ENCODE measurements at regions not wholly inside any gene's neighbourhood (a gene's known extent, or its start where the extent isn't known, plus 50 kb on each side); places are given as distances from the start of the nearest gene placed in this dataset.

DNA sequence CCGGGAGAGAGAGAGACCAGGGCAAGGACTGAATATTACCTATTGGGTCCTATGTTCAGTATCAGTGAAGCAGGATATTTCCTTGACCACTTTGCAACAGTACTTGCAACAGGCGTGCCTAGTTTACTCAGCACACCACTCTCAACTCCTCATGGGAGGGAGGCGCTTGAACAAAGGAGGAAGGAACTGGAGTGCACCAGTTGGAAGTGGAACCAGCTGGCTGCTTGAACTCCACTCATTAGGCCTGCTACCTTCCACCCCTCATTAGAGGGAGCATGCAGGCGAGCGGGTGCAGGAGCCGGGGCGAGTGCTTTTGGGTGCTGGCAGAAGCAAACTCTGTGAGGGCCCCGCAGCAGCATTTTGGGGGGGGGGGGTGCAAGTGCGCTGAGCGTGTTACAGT is 1369.6 kb upstream of the RAG2 start:
- no peak for DNase-seq
- Mint-ChIP-seq H3K27ac (no peak overlapping the region), H3K4me1 (no peaks in the 10 kb centered on the region), H3K9me3 (no peaks in the 10 kb centered on the region), H3K27me3 (ENCODE audit: low read depth, poor library complexity) (no peaks in the 10 kb centered on the region), H3K4me3 (no peak overlapping the region), H3K36me3 (ENCODE audit: low read depth) (no peaks in the 10 kb centered on the region)
- no peak for TF ChIP-seq CTCF (IDR thresholded peaks at IDR 0.05)

- Mint-ChIP-seq H3K27me3 (ENCODE audit: low read depth, poor library complexity) (no peaks in the 10 kb centered on the region), H3K4me1 (no peaks in the 10 kb centered on the region), H3K4me3 (no peak overlapping the region), H3K27ac (no peak overlapping the region), H3K9me3 (peaks cover 10% of the 10 kb centered on the region), H3K36me3 (ENCODE audit: low read depth) (no peaks in the 10 kb centered on the region)
- TF ChIP-seq CTCF (IDR thresholded peaks at IDR 0.05) = no peak
- DNase-seq = no peak
Measured at GRCh38 chr11:37963440-37963839, 1365.4 kb upstream of the RAG2 start.

GRCh38 chr11:37957717-37958116 is 1359.7 kb upstream of the RAG2 start:
- TF ChIP-seq CTCF (IDR thresholded peaks at IDR 0.05) = no peak
- H3K27ac Mint-ChIP-seq = no peak overlapping the region
- H3K27me3 Mint-ChIP-seq (ENCODE audit: low read depth, poor library complexity) = no peaks in the 10 kb centered on the region
- H3K4me1 Mint-ChIP-seq = no peaks in the 10 kb centered on the region
- no peaks in the 10 kb centered on the region for H3K36me3 Mint-ChIP-seq (ENCODE audit: low read depth)
- peaks cover 23% of the 10 kb centered on the region for H3K9me3 Mint-ChIP-seq
- DNase-seq = no peak
- H3K4me3 Mint-ChIP-seq = no peak overlapping the region

DNA sequence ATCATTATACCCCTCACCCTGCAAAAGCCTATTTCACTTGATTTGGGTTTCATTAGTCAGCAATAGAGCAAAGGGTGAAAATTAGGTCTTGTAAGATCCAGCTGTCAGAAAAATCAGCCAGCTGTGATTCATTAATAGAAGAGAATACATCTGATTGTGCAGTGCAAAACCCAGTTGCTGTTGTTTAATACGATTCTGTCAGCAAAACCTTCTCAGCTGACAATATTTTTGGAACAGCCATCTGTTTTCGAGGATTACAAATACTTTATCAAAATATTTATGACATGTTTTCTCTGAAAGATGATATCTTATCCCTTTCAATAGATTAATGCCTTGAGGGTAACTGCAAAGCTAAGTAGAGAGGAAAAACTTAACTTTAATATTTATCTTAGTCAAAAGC is 1354.0 kb upstream of the RAG2 start:
- Mint-ChIP-seq H3K4me1 (no peaks in the 10 kb centered on the region), H3K9me3 (peaks cover 5% of the 10 kb centered on the region), H3K36me3 (ENCODE audit: low read depth) (no peaks in the 10 kb centered on the region), H3K27me3 (ENCODE audit: low read depth, poor library complexity) (no peaks in the 10 kb centered on the region), H3K4me3 (no peak overlapping the region), H3K27ac (no peak overlapping the region)
- no peak for DNase-seq
- TF ChIP-seq CTCF (IDR thresholded peaks at IDR 0.05) = no peak

DNA sequence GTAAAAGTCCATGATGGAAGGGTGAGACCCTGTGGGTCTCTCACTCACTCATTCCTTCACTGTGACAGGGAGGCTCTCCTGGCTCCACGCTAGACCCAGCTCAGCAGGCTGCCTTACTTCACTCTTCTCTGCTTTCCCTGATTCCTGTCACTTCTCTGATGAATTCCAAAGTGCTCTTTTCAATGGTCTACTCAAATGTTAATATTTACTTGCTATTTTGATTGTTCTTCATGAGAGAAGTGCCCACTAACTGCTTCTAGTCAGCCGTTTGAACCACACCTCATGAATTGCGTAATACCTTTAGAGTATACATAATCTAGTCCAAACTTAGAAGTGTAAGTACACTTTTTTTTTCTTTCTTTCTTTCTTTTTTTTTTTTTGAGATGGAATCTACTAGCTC is 1350.2 kb upstream of the RAG2 start:
- no peak for DNase-seq
- H3K9me3 Mint-ChIP-seq = peaks cover 20% of the 10 kb centered on the region
- H3K4me3 Mint-ChIP-seq = no peak overlapping the region
- TF ChIP-seq CTCF (IDR thresholded peaks at IDR 0.05) = no peak
- no peaks in the 10 kb centered on the region for H3K4me1 Mint-ChIP-seq
- peaks cover 3% of the 10 kb centered on the region for H3K27me3 Mint-ChIP-seq (ENCODE audit: low read depth, poor library complexity)
- H3K27ac Mint-ChIP-seq = no peak overlapping the region
- H3K36me3 Mint-ChIP-seq (ENCODE audit: low read depth) = peaks cover 7% of the 10 kb centered on the region

- H3K4me1 Mint-ChIP-seq = no peaks in the 10 kb centered on the region
- H3K27me3 Mint-ChIP-seq (ENCODE audit: low read depth, poor library complexity) = peaks cover 3% of the 10 kb centered on the region
- no peak for DNase-seq
- no peak overlapping the region for H3K4me3 Mint-ChIP-seq
- peaks cover 20% of the 10 kb centered on the region for H3K9me3 Mint-ChIP-seq
- H3K27ac Mint-ChIP-seq = no peak overlapping the region
- peaks cover 7% of the 10 kb centered on the region for H3K36me3 Mint-ChIP-seq (ENCODE audit: low read depth)
- TF ChIP-seq CTCF (IDR thresholded peaks at IDR 0.05) = no peak
Measured at GRCh38 chr11:37947821-37948220, 1349.8 kb upstream of the RAG2 start.
